GM12892 (cell line): ENCODE measurements at regions not wholly inside any gene's neighbourhood (a gene's known extent, or its start where the extent isn't known, plus 50 kb on each side); places are given as distances from the start of the nearest gene placed in this dataset.

ENCODE experiments used
- POLR2A ChIP-seq: IDR thresholded peaks from 2 replicates; pipeline ENCODE4 v1.6.1; 2011; ENCODE audit warnings: low read depth, low read length, control low read depth
- TAF1 ChIP-seq: IDR thresholded peaks from 2 replicates; pipeline ENCODE4 v1.6.1; 2011; ENCODE audit warnings: low read depth, mild to moderate bottlenecking, control low read depth, low read length, borderline replicate concordance

- TF ChIP-seq TAF1 = no peak
- TF ChIP-seq POLR2A = no peak
These were observed 273.4 kb upstream of the PHYHIPL start for GRCh38 chr10:58903071-58903470.
